NCI-H2171 (cell line): ENCODE measurements at regions not wholly inside any gene's neighbourhood (a gene's known extent, or its start where the extent isn't known, plus 50 kb on each side); places are given as distances from the start of the nearest gene placed in this dataset.
"Not testable (repeated sequence)": the region's sequence is repeated elsewhere in the genome, so short reads cannot be mapped to it uniquely, and the experiment has no call there.

Source experiments
- DNase-seq: peaks from one replicate; lab custom pipeline; 2025; lab: John Stamatoyannopoulos, UW

DNA sequence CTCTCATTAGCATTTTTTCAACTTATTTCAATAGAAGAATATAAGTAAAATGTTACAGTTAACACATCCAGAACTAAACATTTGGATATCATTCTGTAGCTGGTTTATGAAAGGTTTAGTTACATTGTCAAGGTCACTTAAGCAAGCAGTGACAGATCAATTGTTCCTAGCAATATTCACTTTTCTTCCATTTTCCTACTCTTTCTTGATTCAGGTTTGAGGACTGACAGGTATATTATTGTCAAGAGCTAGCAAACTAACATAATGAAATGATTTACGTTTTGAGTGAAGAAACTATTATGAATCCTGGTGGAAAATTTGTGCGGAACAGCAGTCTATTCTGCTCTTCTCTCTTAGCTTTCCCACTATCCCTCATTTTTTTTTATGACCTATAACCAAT lies 220.4 kb upstream of the ADGRL4 start:
- no peak for DNase-seq

GRCh38 chr1:79224537-79224936 lies 218.0 kb upstream of the ADGRL4 start:
- no peak for DNase-seq

- DNase-seq: no peak
Measured at GRCh38 chr1:79220509-79220908, 214.0 kb upstream of the ADGRL4 start.

DNA sequence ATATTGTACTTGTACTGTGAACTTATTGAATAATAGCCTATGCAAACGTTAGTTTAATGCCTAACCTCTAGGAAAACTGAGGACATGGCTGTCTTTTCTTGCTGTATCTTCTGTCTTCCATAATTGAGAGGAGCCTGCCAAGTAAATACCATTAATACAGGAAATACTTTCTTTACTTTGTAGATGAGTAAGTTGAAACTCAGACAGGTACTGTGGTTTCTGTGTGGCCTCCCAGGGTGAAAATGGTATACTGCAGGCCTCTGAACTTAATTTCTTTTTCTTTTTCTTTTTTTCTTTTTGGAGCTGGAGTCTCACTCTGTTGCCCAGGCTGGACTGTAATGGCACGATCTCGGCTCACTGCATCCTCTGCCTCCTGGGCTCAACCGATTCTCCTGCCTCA lies 208.8 kb upstream of the ADGRL4 start:
- DNase-seq: no peak

DNA sequence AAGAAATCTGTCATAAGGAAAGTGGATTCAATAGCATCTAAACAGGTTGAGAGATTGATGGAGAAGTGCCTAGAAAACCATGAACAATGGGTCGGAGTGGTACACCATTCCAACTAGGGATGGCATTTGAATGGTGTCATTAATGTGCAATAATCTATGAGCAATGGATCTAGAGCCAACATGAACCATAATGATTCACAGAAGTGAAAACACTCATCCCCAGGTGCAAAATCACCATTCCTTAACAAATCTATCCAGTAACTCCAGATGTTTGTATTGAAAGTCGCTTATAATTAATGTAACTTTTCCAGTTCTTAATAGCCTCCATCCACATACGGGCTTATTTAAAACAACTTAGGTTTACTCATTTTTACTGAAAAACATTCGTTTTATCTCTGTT lies 201.3 kb upstream of the ADGRL4 start:
- DNase-seq: no peak

- DNase-seq: no peak
Measured at GRCh38 chr1:79207331-79207730, 200.8 kb upstream of the ADGRL4 start.

DNA sequence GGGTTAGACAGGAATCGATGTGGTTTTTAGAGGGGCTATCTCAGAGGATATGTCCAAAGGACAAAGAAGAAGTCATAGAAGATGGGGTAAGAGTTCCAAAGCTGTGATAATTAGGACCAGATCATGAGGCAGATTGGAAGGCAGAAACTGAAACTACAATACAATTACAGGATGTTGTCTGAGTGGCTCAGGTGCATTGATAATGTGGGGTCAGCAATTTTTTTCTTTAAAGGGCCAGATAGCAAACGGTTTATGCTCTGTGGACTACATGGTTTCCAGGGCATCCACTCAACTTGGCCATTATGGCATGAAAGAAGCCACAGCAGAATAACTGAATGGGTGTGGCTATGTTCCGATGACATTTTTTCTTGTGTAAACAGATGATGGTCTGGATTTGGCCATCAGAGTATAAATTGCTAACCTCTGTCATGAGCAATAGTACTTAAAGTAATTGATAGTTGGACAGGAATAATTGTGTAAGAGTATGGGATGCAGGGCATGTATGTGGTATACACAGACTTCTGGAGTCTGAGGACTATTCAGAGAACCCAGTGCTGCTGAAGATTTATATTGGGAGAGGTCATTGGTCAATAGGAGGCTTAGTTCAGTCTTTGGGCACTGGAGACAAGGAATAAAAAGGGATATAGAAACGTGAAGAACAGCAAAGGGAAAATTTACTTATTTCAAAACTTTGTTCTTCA lies 198.4 kb upstream of the ADGRL4 start:
- no peak for DNase-seq

GRCh38 chr1:79198832-79199231 lies 192.3 kb upstream of the ADGRL4 start:
- DNase-seq: no peak

- DNase-seq: no peak
Measured at GRCh38 chr1:79197421-79197820, 190.9 kb upstream of the ADGRL4 start.

GRCh38 chr1:79196211-79196610 lies 189.7 kb upstream of the ADGRL4 start:
- DNase-seq: no peak

DNA sequence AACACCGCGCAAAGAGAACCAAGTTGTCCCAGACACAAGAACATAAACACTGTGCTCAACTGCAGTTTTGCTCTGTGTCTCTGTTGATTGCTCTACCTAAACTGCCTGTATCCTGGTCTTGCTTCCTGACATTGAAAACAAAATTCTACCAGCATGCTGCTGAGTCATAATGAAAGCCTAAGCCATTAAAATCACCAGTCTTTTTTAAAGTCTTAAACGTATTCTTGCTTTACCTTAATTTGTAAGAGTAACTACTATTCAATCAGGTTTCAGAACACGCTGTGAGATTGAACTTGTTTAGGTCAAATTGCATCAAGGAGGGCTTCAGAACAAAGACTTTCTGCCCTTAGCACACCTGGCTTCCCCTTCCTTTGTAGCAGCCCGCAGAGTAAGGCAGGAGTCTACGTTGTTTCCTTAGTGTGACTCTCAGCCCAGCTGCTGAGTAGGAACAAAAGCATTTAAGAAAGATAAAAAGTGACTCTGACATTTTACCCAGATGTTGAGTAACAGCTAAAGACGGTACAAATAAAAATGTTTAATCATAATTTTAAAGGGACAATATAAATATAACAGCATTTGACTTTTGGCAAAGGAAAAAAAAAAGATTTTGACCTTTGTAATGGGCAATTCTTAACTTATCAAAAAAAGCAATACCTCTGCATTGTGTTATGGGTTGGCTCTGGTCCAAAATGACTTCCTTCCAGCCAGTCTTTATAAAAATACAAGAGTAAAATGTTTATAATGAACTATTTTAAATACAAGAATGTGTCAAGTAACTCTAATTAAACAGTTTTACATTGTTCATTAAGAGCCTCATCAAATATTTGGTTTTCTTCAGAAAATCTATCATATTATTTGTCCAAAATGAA lies 186.9 kb upstream of the ADGRL4 start:
- no peak for DNase-seq

GRCh38 chr1:79190074-79190473 lies 183.5 kb upstream of the ADGRL4 start:
- DNase-seq: no peak

DNA sequence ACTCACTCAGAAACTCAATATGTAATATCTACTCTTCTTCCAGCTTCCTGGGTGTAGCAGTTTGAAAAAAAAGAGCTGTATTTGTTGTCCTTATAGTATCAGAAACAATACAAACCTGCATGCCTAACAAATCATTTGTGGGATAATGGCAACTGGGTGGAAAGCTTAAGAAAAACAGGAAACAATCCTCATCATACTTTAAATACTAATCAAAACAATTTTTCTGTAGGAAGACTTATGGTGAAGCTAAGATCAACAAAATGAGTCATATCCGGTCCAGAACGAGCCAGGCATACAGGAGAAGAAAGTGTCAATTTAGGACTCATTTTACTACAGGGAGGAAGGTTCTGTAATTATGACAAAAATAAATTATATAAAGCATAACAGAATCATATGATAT lies 181.8 kb upstream of the ADGRL4 start:
- DNase-seq: no peak

DNA sequence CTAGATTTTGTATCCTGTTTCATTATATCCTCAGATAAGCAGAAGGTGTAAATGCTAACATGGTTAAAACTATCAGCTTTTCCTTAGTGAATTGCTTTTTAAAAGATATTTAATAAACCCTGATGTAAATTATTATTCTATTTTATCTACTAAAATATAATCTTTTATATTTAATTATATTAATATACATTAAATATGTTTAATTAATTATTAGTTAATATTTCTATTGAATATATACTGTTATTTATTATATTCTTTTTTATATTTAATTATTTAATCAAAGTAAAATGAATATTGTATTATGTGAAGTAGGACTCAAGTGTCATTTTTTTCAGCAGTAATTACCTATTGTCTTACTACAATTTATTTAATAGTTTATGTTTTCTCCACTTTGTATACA lies 179.7 kb upstream of the ADGRL4 start:
- no peak for DNase-seq

- DNase-seq: no peak
Measured at GRCh38 chr1:79177844-79178243, 171.3 kb upstream of the ADGRL4 start.

DNA sequence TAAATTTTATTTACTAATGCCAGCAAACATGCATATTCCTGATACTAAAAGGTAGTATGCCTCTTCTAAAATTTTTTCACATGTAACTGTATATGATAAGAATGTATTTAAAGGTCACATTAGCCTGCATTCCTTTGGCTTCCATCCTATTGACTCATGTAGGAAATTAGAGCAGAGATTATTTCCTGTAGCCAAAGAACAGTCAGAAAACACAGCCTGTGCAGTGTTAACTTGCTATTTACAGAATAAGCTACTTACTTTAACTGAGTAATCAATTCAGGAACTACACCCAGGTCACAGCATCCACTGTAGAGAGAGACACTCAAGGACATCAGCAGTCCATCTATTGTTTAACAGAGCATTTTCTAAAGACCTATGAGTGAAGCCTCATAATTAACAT lies 154.5 kb upstream of the ADGRL4 start:
- no peak for DNase-seq

GRCh38 chr1:79155991-79156390 lies 149.5 kb upstream of the ADGRL4 start:
- no peak for DNase-seq

DNA sequence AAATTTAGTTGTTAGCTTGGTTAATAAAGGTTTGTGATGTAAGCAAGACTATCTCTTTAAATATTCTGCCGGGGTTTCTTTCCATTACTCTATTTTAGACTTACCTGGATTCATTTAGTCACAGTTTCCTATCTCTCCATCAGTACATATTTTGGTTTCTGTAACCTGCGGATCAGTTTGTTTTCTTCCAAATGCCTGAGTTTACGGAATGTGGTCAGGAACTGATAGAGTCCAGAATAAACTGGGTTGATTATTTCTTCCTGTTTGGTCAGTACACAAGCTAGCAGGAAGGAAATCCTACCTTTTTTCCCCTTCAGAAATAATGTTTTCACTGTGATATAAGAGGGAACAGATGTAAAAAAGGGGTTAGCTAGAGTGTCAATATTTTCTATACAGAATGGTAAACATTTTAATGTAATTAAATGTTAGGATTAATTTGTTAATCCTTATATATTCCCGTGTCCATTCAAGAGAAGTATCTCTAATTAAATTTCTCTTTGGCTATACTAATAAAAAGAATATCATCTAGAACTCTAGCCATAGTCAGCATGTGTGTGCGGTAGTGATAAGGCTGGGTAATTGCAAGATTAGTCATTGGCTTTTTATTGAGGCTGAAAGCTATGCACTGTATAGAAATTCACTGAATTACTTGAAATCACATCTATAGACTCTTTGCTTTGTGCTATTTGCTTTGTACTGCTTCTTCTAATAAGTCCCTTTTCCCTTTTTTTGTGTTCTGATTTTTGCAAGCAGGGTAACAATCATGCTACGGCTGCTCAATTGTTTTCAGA lies 144.7 kb upstream of the ADGRL4 start:
- DNase-seq: no peak

- no peak for DNase-seq
Measured at GRCh38 chr1:79150576-79150975, 144.0 kb upstream of the ADGRL4 start.

GRCh38 chr1:79138227-79138626 lies 131.7 kb upstream of the ADGRL4 start:
- DNase-seq: not testable (repeated sequence)

- DNase-seq: no peak
Measured at GRCh38 chr1:79133774-79134364, 127.3 kb upstream of the ADGRL4 start.

DNA sequence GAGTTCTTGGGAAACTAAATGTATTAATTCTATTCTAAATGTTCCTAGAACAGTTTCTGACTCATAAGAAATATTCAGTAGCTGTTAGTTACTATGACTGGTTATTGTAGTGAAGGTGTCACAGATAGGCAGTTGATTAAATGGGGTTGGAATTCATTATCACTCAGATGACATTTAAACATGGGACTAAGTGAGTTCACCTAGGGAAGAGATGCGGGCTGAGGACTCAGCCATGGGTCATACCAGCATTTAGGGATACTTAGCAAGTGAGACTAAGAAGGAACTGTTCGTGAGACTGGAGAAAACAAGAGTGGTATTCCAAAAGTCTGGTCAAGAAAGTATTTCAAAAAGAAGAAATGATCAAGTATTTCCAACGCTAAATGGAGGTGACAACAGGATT lies 125.1 kb upstream of the ADGRL4 start:
- DNase-seq: no peak
